RKO (cell line): ENCODE measurements at regions not wholly inside any gene's neighbourhood (a gene's known extent, or its start where the extent isn't known, plus 50 kb on each side); places are given as distances from the start of the nearest gene placed in this dataset.
"Not testable (repeated sequence)": the region's sequence is repeated elsewhere in the genome, so short reads cannot be mapped to it uniquely, and the experiment has no call there.

Source experiments
- DNase-seq: peaks from one replicate; pipeline ENCODE4 v3.0.0-alpha.2; 2016; ENCODE audit warnings: low spot score

GRCh38 chr7:83882551-83882950 is 233.6 kb upstream of the SEMA3E start:
- no peak for DNase-seq

- DNase-seq = no peak
These were observed 230.1 kb upstream of the SEMA3E start for GRCh38 chr7:83879063-83879462.

GRCh38 chr7:83878614-83879013 is 229.7 kb upstream of the SEMA3E start:
- DNase-seq = no peak

- DNase-seq = peak; percentile 74
These were observed 227.7 kb upstream of the SEMA3E start for GRCh38 chr7:83876593-83876992.

GRCh38 chr7:83873459-83873858 is 224.5 kb upstream of the SEMA3E start:
- no peak for DNase-seq

GRCh38 chr7:83872501-83872900 is 223.6 kb upstream of the SEMA3E start:
- no peak for DNase-seq

GRCh38 chr7:83870515-83870914 is 221.6 kb upstream of the SEMA3E start:
- DNase-seq = no peak

GRCh38 chr7:83866582-83866981 is 217.6 kb upstream of the SEMA3E start:
- no peak for DNase-seq

GRCh38 chr7:83864551-83864950 is 215.6 kb upstream of the SEMA3E start:
- DNase-seq = no peak

GRCh38 chr7:83863906-83864305 is 215.0 kb upstream of the SEMA3E start:
- no peak for DNase-seq

- DNase-seq = no peak
These were observed 212.9 kb upstream of the SEMA3E start for GRCh38 chr7:83861876-83862275.

GRCh38 chr7:83859827-83860226 is 210.9 kb upstream of the SEMA3E start:
- no peak for DNase-seq

- no peak for DNase-seq
These were observed 208.8 kb upstream of the SEMA3E start for GRCh38 chr7:83857691-83858090.

GRCh38 chr7:83856094-83856493 is 207.2 kb upstream of the SEMA3E start:
- no peak for DNase-seq

GRCh38 chr7:83852136-83852535 is 203.2 kb upstream of the SEMA3E start:
- no peak for DNase-seq

GRCh38 chr7:83851551-83851950 is 202.6 kb upstream of the SEMA3E start:
- DNase-seq = no peak

- no peak for DNase-seq
These were observed 202.0 kb upstream of the SEMA3E start for GRCh38 chr7:83850941-83851340.

GRCh38 chr7:83850125-83850524 is 201.2 kb upstream of the SEMA3E start:
- DNase-seq = no peak

GRCh38 chr7:83849131-83849530 is 200.2 kb upstream of the SEMA3E start:
- no peak for DNase-seq

- no peak for DNase-seq
These were observed 194.0 kb upstream of the SEMA3E start for GRCh38 chr7:83842894-83843293.

- DNase-seq = no peak
These were observed 188.7 kb upstream of the SEMA3E start for GRCh38 chr7:83837683-83838082.

- no peak for DNase-seq
These were observed 187.1 kb upstream of the SEMA3E start for GRCh38 chr7:83836028-83836427.

- DNase-seq = no peak
These were observed 186.5 kb upstream of the SEMA3E start for GRCh38 chr7:83835424-83835823.

GRCh38 chr7:83833721-83834120 is 184.8 kb upstream of the SEMA3E start:
- not testable (repeated sequence) for DNase-seq

GRCh38 chr7:83832009-83832408 is 183.1 kb upstream of the SEMA3E start:
- DNase-seq = no peak
